ENCODE measurements at regions not wholly inside any gene's neighbourhood (a gene's known extent, or its start where the extent isn't known, plus 50 kb on each side); places are given as distances from the start of the nearest gene placed in this dataset.
"Not testable (repeated sequence)": the region's sequence is repeated elsewhere in the genome, so short reads cannot be mapped to it uniquely, and the experiment has no call there.

- H3K4me1 ChIP-seq (ENCODE audit: control insufficient read depth in 3 of 3, insufficient read depth in 3 of 3, low read length in 3 of 3), result no peaks in the 10 kb centered on the region
- no peaks in the 10 kb centered on the region for H3K27me3 ChIP-seq (ENCODE audit: control insufficient read depth in 3 of 3, insufficient read depth in 3 of 3, low read length in 3 of 3)
- H3K4me3 ChIP-seq (ENCODE audit: low read length in 3 of 3), result no peak overlapping the region
- H3K9me3 ChIP-seq (ENCODE audit: control insufficient read depth in 3 of 3, low read length in 3 of 3), result no peaks in the 10 kb centered on the region
- no peaks in the 10 kb centered on the region for H3K36me3 ChIP-seq (ENCODE audit: control insufficient read depth in 3 of 3, insufficient read depth in 3 of 3, low read length in 3 of 3)
- no peak overlapping the region for H3K27ac ChIP-seq (ENCODE audit: low read depth, low read length)
- H3K9ac ChIP-seq (ENCODE audit: low read depth in 1 of 3, low read length in 3 of 3), result no peak overlapping the region
These were observed 269.3 kb upstream of the GULP1 start for GRCh38 chr2:188022389-188022788.

DNA sequence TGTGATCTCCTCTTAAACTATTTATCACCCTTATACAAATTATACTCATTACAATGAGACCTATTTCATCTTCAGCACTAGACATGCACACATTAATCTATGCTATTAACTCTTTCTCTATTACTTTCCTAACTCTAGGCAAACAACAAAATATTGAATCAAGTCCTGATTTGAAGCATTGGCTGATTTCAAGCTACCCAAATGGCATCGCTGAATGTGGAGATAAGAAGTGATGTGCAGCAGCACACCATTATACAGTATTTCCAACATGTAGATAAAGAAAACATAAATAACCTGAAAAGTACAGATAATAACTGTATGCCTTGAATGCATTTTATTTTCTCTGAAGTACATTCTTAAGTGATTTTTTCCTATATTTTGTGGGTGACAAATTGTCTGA is 268.6 kb upstream of the GULP1 start:
- no peaks in the 10 kb centered on the region for H3K27me3 ChIP-seq (ENCODE audit: control insufficient read depth in 3 of 3, insufficient read depth in 3 of 3, low read length in 3 of 3)
- H3K4me3 ChIP-seq (ENCODE audit: low read length in 3 of 3), result no peak overlapping the region
- H3K9ac ChIP-seq (ENCODE audit: low read depth in 1 of 3, low read length in 3 of 3), result no peak overlapping the region
- no peaks in the 10 kb centered on the region for H3K36me3 ChIP-seq (ENCODE audit: control insufficient read depth in 3 of 3, insufficient read depth in 3 of 3, low read length in 3 of 3)
- H3K27ac ChIP-seq (ENCODE audit: low read depth, low read length), result no peak overlapping the region
- H3K4me1 ChIP-seq (ENCODE audit: control insufficient read depth in 3 of 3, insufficient read depth in 3 of 3, low read length in 3 of 3), result no peaks in the 10 kb centered on the region
- H3K9me3 ChIP-seq (ENCODE audit: control insufficient read depth in 3 of 3, low read length in 3 of 3), result no peaks in the 10 kb centered on the region

GRCh38 chr2:188024811-188025210 is 266.9 kb upstream of the GULP1 start:
- Histone ChIP-seq H3K9me3 (ENCODE audit: control insufficient read depth in 3 of 3, low read length in 3 of 3) (no peaks in the 10 kb centered on the region), H3K36me3 (ENCODE audit: control insufficient read depth in 3 of 3, insufficient read depth in 3 of 3, low read length in 3 of 3) (no peaks in the 10 kb centered on the region), H3K9ac (ENCODE audit: low read depth in 1 of 3, low read length in 3 of 3) (no peak overlapping the region), H3K27ac (ENCODE audit: low read depth, low read length) (no peak overlapping the region), H3K4me1 (ENCODE audit: control insufficient read depth in 3 of 3, insufficient read depth in 3 of 3, low read length in 3 of 3) (no peaks in the 10 kb centered on the region), H3K4me3 (ENCODE audit: low read length in 3 of 3) (no peak overlapping the region), H3K27me3 (ENCODE audit: control insufficient read depth in 3 of 3, insufficient read depth in 3 of 3, low read length in 3 of 3) (no peaks in the 10 kb centered on the region)

DNA sequence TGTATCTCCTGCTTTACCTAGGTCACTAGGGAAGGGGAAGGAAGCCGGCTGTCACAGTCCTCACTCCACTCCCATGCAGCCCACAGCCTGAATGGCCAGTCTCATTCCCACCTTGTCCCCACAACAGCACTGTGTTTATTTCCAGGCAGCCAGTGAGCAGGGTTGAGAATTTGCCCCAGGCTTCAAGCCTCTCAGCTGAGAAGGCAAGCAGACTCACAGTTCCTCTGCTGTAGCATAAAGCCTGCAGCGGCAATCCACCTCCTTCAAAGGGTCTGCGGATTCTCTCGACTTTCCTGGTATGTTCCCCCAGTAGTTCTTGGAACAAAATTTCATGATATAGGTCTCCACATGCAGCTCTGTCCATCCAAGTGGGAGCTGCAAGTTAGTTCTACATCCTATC is 262.9 kb upstream of the GULP1 start:
- no peak overlapping the region for H3K4me3 ChIP-seq (ENCODE audit: low read length in 3 of 3)

DNA sequence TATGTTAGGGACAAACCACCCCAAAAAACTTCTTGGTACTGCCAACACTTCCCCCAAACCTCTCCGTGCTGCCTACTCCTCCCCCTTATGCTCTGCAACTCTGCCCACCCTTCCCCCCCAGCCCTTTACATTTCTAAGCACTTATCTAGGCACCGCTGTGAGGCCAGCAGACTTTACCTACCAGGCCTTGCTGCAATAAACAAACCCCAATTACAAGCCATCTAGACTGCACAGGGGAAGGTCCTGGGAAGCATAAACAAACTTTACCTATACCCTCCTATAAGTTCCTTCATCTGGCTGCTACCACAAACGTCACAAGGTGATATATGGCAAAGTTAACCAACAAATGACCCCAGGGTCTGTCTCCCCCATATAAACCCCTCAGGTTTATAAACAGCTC is 259.4 kb upstream of the GULP1 start:
- Histone ChIP-seq H3K9ac (ENCODE audit: low read depth in 1 of 3, low read length in 3 of 3) (no peak overlapping the region), H3K36me3 (ENCODE audit: control insufficient read depth in 3 of 3, insufficient read depth in 3 of 3, low read length in 3 of 3) (no peaks in the 10 kb centered on the region), H3K27ac (ENCODE audit: low read depth, low read length) (no peak overlapping the region), H3K9me3 (ENCODE audit: control insufficient read depth in 3 of 3, low read length in 3 of 3) (no peaks in the 10 kb centered on the region), H3K4me3 (ENCODE audit: low read length in 3 of 3) (no peak overlapping the region), H3K27me3 (ENCODE audit: control insufficient read depth in 3 of 3, insufficient read depth in 3 of 3, low read length in 3 of 3) (no peaks in the 10 kb centered on the region), H3K4me1 (ENCODE audit: control insufficient read depth in 3 of 3, insufficient read depth in 3 of 3, low read length in 3 of 3) (no peaks in the 10 kb centered on the region)

More for the DNA sequence above, 262.9 kb upstream of the GULP1 start:
- no peaks in the 10 kb centered on the region for H3K27me3 ChIP-seq (ENCODE audit: control insufficient read depth in 3 of 3, insufficient read depth in 3 of 3, low read length in 3 of 3)
- H3K4me1 ChIP-seq (ENCODE audit: control insufficient read depth in 3 of 3, insufficient read depth in 3 of 3, low read length in 3 of 3), result no peaks in the 10 kb centered on the region
- H3K27ac ChIP-seq (ENCODE audit: low read depth, low read length), result no peak overlapping the region
- no peak overlapping the region for H3K9ac ChIP-seq (ENCODE audit: low read depth in 1 of 3, low read length in 3 of 3)
- H3K36me3 ChIP-seq (ENCODE audit: control insufficient read depth in 3 of 3, insufficient read depth in 3 of 3, low read length in 3 of 3), result no peaks in the 10 kb centered on the region
- H3K9me3 ChIP-seq (ENCODE audit: control insufficient read depth in 3 of 3, low read length in 3 of 3), result no peaks in the 10 kb centered on the region

DNA sequence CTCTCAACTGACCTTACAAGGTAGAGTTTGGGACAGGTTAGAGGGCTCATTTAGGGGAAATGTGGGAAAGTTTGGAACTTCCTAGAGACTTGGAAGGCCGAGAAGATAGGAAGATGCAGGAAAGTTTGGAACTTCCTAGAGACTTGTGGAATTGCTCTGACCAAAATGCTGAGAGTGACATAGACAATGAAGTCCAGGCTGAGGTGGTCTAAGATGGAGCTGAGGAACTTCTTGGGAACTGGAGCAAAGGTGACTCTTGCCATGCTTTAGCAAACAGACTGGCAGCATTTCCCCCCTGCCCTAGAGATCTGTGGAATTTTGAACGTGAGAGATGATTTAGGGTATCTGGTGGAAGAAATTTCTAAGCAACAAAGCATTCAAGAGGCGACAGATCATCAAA is 258.9 kb upstream of the GULP1 start:
- H3K4me1 ChIP-seq (ENCODE audit: control insufficient read depth in 3 of 3, insufficient read depth in 3 of 3, low read length in 3 of 3), result no peaks in the 10 kb centered on the region
- no peaks in the 10 kb centered on the region for H3K9me3 ChIP-seq (ENCODE audit: control insufficient read depth in 3 of 3, low read length in 3 of 3)

GRCh38 chr2:188033240-188033639 is 258.4 kb upstream of the GULP1 start:
- H3K9ac ChIP-seq (ENCODE audit: low read depth in 1 of 3, low read length in 3 of 3); H3K36me3 ChIP-seq (ENCODE audit: control insufficient read depth in 3 of 3, insufficient read depth in 3 of 3, low read length in 3 of 3); H3K4me1 ChIP-seq (ENCODE audit: control insufficient read depth in 3 of 3, insufficient read depth in 3 of 3, low read length in 3 of 3); H3K9me3 ChIP-seq (ENCODE audit: control insufficient read depth in 3 of 3, low read length in 3 of 3); H3K27me3 ChIP-seq (ENCODE audit: control insufficient read depth in 3 of 3, insufficient read depth in 3 of 3, low read length in 3 of 3); H3K27ac ChIP-seq (ENCODE audit: low read depth, low read length); H3K4me3 ChIP-seq (ENCODE audit: low read length in 3 of 3): not testable (repeated sequence)

More for the DNA sequence above, 258.9 kb upstream of the GULP1 start:
- Histone ChIP-seq H3K36me3 (ENCODE audit: control insufficient read depth in 3 of 3, insufficient read depth in 3 of 3, low read length in 3 of 3) (no peaks in the 10 kb centered on the region), H3K4me3 (ENCODE audit: low read length in 3 of 3) (no peak overlapping the region), H3K27ac (ENCODE audit: low read depth, low read length) (no peak overlapping the region), H3K9ac (ENCODE audit: low read depth in 1 of 3, low read length in 3 of 3) (no peak overlapping the region), H3K27me3 (ENCODE audit: control insufficient read depth in 3 of 3, insufficient read depth in 3 of 3, low read length in 3 of 3) (no peaks in the 10 kb centered on the region)

DNA sequence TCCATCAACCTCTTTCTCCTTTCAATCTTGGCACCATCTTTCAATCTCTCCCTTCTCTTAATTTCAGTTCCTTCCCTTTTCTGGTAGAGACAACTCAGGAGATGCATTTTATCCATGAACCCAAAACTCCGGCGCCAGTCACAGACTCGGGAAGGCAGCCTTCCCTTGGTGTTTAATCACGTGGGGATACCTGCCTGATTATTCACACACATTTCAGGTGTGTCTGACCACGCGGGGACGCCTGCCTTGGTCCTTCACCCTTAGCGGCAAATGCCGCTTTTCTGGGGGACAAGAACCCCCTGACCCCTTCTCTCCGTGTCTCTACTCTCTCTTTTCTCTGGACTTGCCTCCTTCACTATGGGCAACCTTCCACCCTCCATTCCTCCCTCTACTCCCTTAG is 257.6 kb upstream of the GULP1 start:
- H3K36me3 ChIP-seq (ENCODE audit: control insufficient read depth in 3 of 3, insufficient read depth in 3 of 3, low read length in 3 of 3); H3K27ac ChIP-seq (ENCODE audit: low read depth, low read length): not testable (repeated sequence)

GRCh38 chr2:188035377-188035776 is 256.3 kb upstream of the GULP1 start:
- not testable (repeated sequence) for H3K4me1 ChIP-seq (ENCODE audit: control insufficient read depth in 3 of 3, insufficient read depth in 3 of 3, low read length in 3 of 3); H3K27ac ChIP-seq (ENCODE audit: low read depth, low read length); H3K36me3 ChIP-seq (ENCODE audit: control insufficient read depth in 3 of 3, insufficient read depth in 3 of 3, low read length in 3 of 3); H3K4me3 ChIP-seq (ENCODE audit: low read length in 3 of 3); H3K9me3 ChIP-seq (ENCODE audit: control insufficient read depth in 3 of 3, low read length in 3 of 3); H3K27me3 ChIP-seq (ENCODE audit: control insufficient read depth in 3 of 3, insufficient read depth in 3 of 3, low read length in 3 of 3); H3K9ac ChIP-seq (ENCODE audit: low read depth in 1 of 3, low read length in 3 of 3)

More for the DNA sequence above, 257.6 kb upstream of the GULP1 start:
- not testable (repeated sequence) for H3K4me3 ChIP-seq (ENCODE audit: low read length in 3 of 3); H3K4me1 ChIP-seq (ENCODE audit: control insufficient read depth in 3 of 3, insufficient read depth in 3 of 3, low read length in 3 of 3); H3K9me3 ChIP-seq (ENCODE audit: control insufficient read depth in 3 of 3, low read length in 3 of 3); H3K9ac ChIP-seq (ENCODE audit: low read depth in 1 of 3, low read length in 3 of 3); H3K27me3 ChIP-seq (ENCODE audit: control insufficient read depth in 3 of 3, insufficient read depth in 3 of 3, low read length in 3 of 3)

GRCh38 chr2:188036786-188037185 is 254.9 kb upstream of the GULP1 start:
- H3K27ac ChIP-seq (ENCODE audit: low read depth, low read length); H3K9ac ChIP-seq (ENCODE audit: low read depth in 1 of 3, low read length in 3 of 3); H3K4me1 ChIP-seq (ENCODE audit: control insufficient read depth in 3 of 3, insufficient read depth in 3 of 3, low read length in 3 of 3); H3K27me3 ChIP-seq (ENCODE audit: control insufficient read depth in 3 of 3, insufficient read depth in 3 of 3, low read length in 3 of 3); H3K9me3 ChIP-seq (ENCODE audit: control insufficient read depth in 3 of 3, low read length in 3 of 3); H3K4me3 ChIP-seq (ENCODE audit: low read length in 3 of 3); H3K36me3 ChIP-seq (ENCODE audit: control insufficient read depth in 3 of 3, insufficient read depth in 3 of 3, low read length in 3 of 3): not testable (repeated sequence)

GRCh38 chr2:188039307-188039706 is 252.4 kb upstream of the GULP1 start:
- H3K27me3 ChIP-seq (ENCODE audit: control insufficient read depth in 3 of 3, insufficient read depth in 3 of 3, low read length in 3 of 3), result no peaks in the 10 kb centered on the region
- no peaks in the 10 kb centered on the region for H3K9me3 ChIP-seq (ENCODE audit: control insufficient read depth in 3 of 3, low read length in 3 of 3)
- no peak overlapping the region for H3K27ac ChIP-seq (ENCODE audit: low read depth, low read length)
- no peaks in the 10 kb centered on the region for H3K4me1 ChIP-seq (ENCODE audit: control insufficient read depth in 3 of 3, insufficient read depth in 3 of 3, low read length in 3 of 3)
- H3K36me3 ChIP-seq (ENCODE audit: control insufficient read depth in 3 of 3, insufficient read depth in 3 of 3, low read length in 3 of 3), result no peaks in the 10 kb centered on the region
- no peak overlapping the region for H3K9ac ChIP-seq (ENCODE audit: low read depth in 1 of 3, low read length in 3 of 3)
- no peak overlapping the region for H3K4me3 ChIP-seq (ENCODE audit: low read length in 3 of 3)

Measured in skeletal muscle tissue (tissue), 3 donors.